Cerebellar cortex (tissue), 1 donor: ENCODE measurements at regions not wholly inside any gene's neighbourhood (a gene's known extent, or its start where the extent isn't known, plus 50 kb on each side); places are given as distances from the start of the nearest gene placed in this dataset.
"Not testable (repeated sequence)": the region's sequence is repeated elsewhere in the genome, so short reads cannot be mapped to it uniquely, and the experiment has no call there.

ENCODE experiments used
- DNase-seq: peaks from one replicate; pipeline ENCODE4 v3.0.0-alpha.2; 2015; ENCODE audit warnings: low spot score

DNA sequence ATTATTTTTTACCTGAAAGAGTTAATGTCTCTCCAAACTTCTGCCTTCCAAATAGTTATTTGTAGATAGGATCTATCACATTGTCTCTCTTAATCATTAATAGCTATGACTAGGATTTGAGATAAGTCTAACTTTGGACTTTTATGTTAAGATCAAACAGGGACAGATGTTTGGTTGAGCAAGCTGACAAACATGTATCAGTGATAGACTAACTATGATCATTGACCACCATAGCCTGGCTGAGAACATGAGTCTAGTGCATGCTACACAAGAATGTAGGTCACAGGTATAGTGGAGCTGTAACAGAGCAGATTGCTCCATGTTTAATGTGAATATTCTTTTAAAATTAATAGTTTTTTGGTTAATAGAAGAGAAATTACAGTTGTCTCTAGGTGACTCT is 52.0 kb downstream of the SYT15B start:
- DNase-seq: not testable (repeated sequence)

DNA sequence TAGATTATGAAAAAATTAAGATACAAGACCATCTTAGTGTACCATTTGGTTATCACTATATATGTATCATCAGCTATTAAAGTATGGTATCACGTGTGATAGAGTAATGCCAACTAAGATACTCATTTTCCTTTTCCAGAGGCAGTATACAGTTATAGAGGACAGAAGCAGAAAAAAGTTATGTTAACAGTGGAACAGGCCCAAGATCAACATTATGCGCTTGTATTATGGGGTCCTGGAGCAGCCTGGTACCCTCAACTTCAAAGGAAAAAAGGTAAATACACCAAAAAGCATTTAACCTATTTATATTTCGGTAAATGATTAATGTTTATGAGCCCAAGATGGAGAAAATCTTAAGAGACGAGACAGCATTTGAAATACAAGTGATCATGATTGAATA is 52.9 kb downstream of the SYT15B start:
- DNase-seq: not testable (repeated sequence)

DNA sequence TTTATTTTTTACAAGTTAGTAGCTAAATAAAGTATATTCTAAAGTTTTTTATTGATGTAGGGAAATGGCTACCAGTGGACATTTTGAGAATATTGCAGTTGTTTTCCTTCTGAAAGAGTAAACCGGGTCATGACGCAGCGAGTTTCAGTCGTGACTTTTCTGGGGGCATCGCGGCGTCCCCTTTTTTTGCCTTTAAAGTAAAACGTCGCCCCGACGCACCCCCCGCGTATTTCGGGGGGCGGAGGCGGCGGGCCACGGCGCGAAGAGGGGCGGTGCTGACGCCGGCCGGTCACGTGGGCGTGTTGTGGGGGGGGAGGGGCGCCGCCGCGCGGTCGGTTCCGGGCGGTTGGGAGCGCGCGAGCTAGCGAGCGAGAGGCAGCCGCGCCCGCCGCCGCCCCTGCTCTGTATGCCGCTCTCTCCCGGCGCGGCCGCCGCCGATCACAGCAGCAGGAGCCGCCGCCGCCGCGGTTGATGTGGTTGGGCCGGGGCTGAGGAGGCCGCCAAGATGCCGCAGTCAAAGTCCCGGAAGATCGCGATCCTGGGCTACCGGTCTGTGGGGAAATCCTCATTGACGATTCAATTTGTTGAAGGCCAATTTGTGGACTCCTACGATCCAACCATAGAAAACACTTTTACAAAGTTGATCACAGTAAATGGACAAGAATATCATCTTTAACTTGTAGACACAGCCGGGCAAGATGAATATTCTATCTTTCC is 57.5 kb downstream of the SYT15B start:
- peak; percentile 2 for DNase-seq

DNA sequence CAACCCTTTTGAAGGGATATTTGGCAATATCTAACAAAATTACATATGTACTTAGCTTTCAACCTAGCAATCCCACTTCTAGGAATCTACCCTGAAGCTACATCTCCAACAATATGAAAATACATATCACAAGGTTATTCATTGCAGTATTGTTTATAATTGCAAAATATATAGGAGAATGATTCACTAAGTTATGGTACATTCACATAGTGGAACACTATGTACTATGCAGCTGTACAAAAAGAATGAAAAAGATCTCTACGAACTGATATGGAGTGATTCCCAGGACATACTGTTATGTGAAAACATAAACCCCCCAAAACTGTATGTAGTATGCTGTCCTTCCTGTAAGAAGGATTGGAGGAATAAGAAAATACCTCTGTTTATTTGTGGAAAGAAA is 62.1 kb downstream of the SYT15B start:
- DNase-seq: not testable (repeated sequence)

DNA sequence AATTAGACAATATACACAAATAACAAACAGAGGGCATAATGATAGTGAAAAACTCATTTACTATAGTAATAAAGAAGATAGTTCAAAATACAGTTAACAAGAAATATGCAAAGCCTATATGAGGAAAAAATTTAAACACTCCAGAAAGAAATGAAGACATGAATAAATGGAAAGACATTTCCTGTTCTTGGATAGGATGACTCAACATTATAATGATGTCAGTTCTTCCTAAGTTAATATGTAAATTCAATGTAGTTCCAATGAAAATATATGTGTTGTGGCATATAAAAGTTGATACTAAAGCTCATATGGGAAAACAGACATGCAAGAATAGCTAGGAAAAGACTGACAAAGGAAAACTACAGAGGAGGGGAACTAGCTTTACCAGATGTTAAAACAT is 63.5 kb downstream of the SYT15B start:
- DNase-seq: not testable (repeated sequence)

DNA sequence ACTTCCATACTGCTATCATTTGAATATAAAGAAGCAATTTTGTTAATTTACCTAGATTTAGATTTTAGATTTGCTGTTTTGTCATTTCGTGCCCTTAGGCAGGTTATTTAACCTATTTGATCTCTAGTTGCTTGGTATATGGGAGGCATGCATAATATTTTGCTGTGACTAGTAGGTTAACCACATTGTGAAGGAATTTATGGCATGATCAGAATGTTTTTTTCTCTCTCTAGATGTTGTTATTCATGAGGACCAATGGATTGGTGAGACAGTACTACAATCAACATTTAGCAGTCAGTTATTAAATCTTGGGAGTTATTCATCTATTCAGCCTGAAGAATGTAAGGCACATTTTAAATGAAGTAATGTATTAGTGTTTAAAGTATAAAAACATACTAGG is 67.2 kb downstream of the SYT15B start:
- not testable (repeated sequence) for DNase-seq

DNA sequence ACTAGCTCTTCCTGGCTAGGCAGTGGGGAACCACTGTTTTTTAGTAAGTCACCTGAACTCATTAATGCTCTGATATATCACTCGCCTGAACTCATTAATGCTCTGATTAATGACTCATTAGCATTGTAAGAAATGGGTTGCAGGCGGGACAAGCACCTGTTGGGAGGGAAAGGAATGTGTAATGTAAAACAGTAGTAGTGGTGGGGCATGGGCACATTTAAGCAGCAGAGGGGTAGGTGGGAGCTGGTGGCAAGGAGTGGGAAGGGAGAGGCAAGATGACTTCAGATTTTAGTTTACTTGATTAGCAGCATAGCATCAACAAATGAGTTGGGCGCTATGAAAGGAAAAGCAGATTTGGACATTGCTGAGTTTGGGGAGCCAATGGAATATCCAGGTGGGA is 68.2 kb downstream of the SYT15B start:
- not testable (repeated sequence) for DNase-seq

DNA sequence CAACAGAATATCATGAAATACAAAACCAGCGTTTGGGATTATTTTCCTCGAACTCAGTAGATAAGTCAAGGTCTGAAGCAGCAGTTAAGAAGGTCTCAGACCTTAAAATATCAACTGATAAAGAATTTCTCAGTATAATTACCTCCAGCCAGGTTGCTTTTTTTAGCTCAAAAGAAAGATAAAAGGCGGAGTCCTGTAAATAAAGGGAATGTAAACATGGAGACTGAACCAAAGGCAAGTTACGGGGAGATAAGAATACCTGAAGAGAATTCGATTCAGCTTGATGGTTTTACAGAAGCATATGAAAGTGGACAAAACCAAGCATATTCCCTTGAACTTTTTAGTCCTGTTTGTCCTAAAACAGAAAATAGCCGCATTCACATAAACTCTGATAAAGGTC is 73.1 kb downstream of the SYT15B start:
- not testable (repeated sequence) for DNase-seq

DNA sequence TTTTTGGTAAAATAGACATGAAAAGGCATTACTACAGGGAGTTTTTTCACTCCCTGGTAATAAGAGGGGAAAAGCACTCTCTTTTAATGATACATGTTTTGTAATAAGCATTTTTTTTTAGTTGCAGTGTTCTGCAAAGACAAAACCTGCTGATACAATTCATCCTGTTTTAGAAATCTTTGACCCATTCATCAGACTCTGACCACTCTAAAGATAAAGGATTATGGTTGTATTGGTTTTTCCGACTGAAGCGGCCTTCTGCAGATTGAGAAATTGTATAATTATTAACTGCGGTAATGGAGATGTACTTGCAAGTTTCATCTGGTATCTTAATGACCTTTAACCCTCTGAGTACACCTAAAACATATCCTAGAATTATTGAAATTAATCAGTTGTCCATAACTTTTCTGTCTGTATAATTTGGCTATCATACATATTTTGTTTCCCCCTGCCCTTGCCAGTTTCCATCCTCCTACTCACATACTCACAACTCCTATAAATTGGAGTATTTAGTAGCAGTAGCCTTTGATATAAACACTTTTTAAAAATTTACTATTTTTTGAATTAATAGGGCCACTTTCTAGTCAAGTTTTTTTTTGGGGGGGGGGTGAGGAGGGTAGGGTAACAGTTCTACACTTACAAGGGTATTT is 79.4 kb downstream of the SYT15B start:
- not testable (repeated sequence) for DNase-seq

DNA sequence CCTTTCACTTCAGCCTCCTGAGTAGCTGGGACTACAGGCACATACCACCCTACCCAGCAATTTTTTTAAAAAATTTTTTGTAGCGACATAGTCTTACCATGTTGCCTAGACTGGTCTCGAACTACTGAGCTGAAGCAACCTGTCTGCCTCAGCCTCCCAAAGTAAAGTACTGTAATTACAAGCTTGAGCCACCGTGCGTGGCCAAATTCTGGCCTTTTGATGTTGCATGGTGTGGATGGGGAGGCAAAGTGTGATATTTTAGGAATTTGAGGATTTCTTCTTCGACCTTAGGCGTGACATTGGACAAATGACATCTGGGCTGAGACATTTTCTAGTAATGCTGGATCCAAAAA is 81.8 kb downstream of the SYT15B start:
- DNase-seq: not testable (repeated sequence)

DNA sequence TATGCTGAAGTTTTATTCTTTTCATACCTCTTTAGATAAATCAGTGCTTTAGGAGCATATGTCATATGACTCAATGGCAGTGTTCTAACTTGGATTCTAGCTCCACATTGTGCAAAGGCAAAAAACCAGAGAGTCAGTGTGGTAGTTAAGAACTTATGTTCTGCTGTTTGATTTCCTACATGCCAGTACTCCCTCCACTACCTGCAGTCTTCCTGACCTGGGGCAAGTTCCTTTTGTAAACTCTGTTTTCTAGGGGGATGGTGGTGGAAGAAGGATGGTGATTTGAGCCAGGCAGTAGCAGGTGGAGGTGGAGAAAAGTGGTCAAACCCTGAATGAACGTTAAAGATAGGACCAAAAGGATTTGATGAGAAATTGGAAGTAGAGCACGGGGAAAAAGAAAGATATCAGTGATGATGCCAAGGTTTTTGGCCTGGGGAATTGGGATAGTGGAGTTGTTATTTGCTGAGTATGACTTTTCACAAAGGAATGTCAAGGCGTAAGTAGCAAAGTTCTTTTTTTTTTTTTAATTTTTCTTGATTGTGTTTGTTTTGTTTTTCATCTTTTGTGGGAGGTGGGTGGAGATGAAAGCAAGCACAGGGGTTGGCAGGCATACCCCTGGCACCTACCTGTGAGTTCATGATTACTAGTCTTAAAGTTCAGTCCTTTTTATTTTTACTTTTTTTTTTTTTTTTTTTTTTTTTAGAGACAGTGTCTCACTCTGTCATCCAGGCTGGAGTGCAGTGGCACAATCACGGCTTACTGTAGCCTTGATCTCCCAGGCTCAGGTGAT is 82.3 kb downstream of the SYT15B start:
- DNase-seq: not testable (repeated sequence)

DNA sequence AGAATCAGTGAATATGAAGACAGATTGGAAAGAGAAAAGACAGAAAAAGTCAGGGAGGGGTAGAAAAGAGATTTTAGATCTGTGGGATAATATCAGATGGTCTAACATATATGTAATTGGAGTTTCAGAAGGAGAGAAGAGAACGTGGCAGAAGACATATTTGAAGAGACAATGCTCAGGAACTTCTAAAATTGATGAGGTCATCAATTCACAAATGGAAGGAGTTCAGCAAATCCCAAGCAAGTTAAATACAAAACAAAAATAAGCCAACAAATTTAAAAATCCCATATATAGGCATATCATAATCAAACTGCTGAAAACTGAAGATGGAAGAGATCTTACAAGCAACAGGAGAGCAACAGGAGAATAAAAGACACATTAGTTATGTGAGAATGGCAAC is 87.3 kb downstream of the SYT15B start:
- not testable (repeated sequence) for DNase-seq

DNA sequence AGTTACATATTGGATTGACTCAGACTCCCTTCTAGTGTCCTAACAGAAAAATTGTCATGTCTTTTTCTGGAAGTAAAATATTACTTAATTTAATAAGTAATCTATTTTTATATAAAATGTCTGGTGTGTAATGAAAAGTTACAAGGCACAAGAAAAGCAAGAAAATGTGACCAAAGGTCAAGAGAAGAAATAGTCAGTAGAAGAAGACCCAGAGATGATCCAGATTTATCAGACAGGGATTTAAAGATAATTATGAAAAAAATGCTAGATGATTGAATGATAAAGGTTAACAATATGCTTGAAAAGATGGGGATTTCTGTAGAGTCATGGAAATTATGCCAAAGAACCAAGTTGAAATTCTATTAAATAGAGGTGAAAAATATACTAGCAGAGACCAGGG is 87.8 kb downstream of the SYT15B start:
- DNase-seq: not testable (repeated sequence)

DNA sequence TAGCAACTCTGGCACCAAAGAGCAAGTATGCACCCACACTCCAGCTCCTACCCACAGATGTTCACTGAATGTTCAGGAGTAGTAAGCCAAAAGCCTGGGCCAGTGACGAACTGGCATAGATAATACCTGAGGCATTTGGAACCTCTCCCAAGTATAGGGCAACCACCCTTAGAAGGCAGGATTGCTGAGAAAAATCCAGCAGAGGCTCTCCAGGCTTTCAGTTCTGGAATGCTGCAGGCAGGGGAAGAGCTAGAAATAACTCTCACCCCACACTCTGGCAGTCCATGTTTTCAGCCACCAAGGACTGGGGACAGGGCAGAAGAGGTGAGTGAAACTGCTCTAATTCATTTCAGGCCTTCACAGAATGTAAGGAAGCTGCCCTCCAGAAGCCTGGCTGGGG is 90.3 kb downstream of the SYT15B start:
- not testable (repeated sequence) for DNase-seq

DNA sequence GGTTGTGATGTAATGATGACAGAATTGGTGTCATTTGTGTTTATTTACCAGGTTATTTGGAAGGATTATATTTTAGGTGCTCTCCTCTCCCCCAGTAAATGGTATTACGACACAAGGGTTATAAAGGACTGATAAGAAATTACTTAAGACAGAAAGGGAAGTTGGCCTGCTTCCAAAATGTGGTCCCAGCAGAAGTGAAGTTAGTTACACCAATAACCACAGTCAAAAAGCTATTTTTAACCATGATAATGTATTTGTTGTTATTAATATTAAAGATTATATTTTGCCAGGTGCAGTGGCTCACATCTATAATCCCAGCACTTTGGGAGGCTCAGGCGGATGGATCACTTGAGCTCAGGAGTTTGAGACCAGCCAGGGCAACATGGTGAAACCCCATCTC is 92.5 kb downstream of the SYT15B start:
- DNase-seq: not testable (repeated sequence)

DNA sequence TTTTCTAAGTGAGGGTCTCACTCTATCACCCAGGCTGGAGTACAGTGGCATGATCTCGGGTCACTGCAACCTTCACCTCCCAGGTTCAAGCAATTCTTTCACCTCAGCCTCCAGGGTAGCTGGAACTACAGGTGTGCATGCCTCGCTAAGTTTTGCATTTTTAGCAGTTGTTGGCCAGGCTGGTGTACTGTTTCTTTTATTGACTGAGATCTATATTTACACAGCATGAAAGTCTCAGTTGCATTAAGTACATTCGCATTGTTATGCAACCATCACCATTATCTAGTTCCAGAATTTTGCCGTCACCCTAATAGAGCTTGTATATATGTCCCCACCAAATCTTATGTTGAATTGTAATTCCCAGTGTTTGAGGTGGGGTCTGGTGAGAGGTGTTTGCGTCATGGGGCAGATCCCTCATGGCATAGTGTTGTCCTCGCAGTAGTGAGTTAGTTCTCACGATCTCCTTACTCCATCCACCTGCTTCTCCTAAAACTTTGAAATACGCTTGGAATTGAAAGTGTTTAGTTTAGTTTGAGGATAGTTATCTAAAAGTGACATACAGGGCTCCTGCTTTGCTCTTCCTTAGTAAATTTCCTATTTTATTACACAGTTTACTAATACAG is 101.3 kb downstream of the SYT15B start:
- not testable (repeated sequence) for DNase-seq

DNA sequence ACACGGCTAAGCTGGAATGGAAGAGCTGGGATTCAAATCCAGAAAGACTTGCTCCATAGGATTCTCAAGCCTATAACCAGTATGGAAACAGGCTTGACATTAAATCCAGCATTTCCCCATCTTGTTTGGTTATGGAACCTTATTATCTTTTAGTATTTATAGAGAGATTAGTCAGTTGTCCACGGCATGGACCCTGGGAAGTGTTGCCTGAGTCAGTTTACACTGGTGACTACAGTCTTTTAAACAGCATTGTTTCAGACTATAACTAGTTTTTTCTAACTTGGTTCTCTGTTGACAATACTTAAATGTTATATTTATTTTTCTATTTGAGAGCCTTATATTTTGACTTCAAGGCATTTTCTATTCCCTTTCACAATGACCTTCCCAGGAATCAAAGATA is 106.7 kb downstream of the SYT15B start:
- not testable (repeated sequence) for DNase-seq

DNA sequence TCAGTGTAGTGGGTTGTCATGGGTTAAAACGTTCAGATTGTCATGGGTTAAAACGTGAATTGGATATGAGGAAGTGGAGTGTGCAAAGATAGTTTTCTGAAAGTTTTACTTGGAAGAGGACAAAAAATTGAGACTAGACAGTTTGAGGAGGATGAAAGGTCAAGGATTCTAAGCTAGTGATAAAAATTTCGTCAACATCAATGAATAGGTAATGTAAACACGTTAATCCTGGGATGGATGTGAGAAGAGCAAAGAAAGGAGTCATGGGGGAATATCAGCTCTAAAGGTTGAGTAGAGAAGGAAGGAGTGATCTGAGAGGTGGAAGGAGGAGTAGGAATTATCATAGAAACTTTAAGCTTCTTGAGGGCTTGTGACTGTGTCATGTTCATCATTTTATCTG is 109.2 kb downstream of the SYT15B start:
- not testable (repeated sequence) for DNase-seq

DNA sequence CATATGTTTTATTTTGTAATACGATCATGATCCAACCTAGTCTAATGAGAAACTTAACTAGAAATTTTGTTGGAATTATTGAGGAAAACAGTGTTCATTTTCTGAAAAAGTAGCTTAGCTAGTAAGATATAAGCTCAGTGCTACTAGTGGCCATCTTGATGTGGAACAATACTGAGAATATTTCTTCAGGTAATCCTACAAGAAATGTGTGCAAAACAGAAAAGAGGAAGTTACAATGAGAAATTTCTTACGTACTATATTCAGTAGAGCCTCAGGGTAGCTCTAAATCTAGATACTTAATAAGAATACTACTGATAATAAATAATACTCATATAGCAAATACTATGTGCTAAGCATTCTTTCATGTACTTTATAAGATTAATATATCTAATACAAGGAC is 114.8 kb downstream of the SYT15B start:
- DNase-seq: not testable (repeated sequence)

DNA sequence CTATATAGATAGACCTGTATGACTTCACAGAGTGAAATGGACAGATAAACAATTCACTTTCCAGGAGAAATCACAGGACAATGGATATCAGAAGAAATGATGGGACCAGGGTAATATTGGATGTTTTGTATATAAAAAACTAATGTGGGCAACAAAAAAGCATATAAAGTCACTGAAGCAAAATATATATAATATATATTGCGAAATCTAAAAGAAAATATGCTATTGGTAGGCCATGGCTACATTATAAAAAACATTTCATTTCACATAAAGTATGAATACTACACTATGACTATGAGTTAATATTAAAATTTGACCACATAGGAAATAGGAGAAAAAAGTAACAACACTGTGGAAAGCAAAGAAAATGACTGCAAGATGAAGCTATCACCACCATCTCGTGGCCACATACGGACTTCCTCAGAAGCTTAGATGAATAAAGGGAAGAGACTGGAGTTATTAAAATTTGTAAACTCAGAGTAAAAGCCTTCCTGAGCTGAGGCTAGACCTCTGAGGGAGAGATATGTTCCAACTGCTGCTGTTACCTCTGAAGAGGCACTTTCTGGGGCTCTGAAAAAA is 115.8 kb downstream of the SYT15B start:
- DNase-seq: not testable (repeated sequence)

DNA sequence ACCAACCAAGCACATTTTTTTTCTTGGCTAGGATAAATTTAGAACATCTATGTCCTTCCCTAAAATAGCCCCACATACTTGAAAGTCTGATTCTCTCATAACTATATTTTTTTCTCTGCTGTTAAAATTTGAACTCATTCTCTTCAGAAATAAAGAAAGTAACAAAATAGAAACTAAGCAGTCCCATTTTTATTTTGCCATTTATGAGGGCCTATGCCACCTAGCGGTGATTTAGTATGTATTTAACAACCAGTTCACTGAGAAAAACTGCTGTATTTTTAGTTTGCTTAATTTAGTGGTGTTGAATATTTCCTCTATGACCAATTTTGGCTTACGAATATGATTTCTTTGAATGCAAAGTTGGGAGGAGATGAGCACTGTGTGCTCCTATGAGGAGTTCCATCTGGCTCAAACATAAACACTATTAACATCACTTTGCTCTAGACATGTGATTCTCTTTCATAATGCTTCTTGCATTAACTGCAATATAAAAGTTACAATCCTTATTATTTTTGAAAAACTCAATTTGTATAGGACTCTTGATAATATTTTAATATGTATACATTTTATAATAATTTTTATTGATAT is 116.6 kb downstream of the SYT15B start:
- peak; percentile 44 for DNase-seq

DNA sequence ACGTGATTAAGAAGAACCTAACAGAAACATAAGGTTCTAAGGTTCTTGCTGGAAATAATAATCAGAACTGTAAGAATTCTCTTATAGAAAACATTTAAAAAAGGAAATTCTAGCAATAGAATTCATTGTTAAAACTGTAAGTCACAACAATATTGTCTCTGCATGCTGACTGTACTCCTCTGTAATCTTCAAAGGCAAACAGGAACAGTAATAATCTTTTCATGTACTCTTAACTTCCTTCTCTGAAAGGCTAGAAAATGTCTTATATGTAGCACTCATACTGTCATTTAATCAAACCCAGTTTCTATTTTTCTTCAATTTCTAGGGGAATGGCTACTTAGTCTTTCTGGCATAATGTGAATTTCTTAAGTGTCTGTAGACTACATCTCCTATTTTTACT is 103.5 kb upstream of the AGAP9 start:
- DNase-seq: not testable (repeated sequence)
